Tibial nerve (tissue), 4 donors: ENCODE measurements at regions not wholly inside any gene's neighbourhood (a gene's known extent, or its start where the extent isn't known, plus 50 kb on each side); places are given as distances from the start of the nearest gene placed in this dataset.

ENCODE experiments used
- DNase-seq, 2 donors: peaks; one replicate each; pipeline ENCODE4 v3.0.0-alpha.2; 2019; ENCODE audit warnings: low spot score in 2 of 2
- H3K27ac ChIP-seq, 4 donors: fragments of 200-600 bp; sonication (generic) in 3 of 4; one replicate each; pipeline ENCODE4 v1.5.1; 2017 to 2019; ENCODE audit warnings: mild to moderate bottlenecking in 1 of 4
- H3K27me3 ChIP-seq, 2 donors: fragments of 200-600 bp; sonication (generic) in 1 of 2; one replicate each; pipeline versions ENCODE4 v1.5.1 to v1.6.0; 2017 to 2019
- H3K36me3 ChIP-seq, 3 donors: fragments of 200-600 bp; sonication (generic); one replicate each; pipeline ENCODE4 v1.5.1; 2018 to 2019
- H3K4me1 ChIP-seq, 4 donors: fragments of 200-600 bp; sonication (generic) in 3 of 4; one replicate each; pipeline ENCODE4 v1.5.1; 2017 to 2019
- H3K4me3 ChIP-seq, 4 donors: fragments of 200-600 bp; sonication (generic) in 3 of 4; one replicate each; pipeline ENCODE4 v1.5.1; 2017 to 2019; ENCODE audit warnings: mild to moderate bottlenecking in 1 of 4, moderate library complexity in 1 of 4
- H3K9me3 ChIP-seq, 4 donors: fragments of 200-600 bp; sonication (generic) in 3 of 4; one replicate each; pipeline ENCODE4 v1.5.1; 2017 to 2019
- CTCF ChIP-seq, 5 experiments: fragments of 200-600 bp in 3 of 5; fragments of 450-650 bp in 2 of 5; sonication (generic) in 3 of 5; IDR thresholded peaks; one replicate each; pipeline ENCODE4 v1.5.1; 2016 to 2019; ENCODE audit warnings: antibody characterized with exemption in 5 of 5, mild to moderate bottlenecking in 3 of 5, moderate library complexity in 2 of 5
- EP300 ChIP-seq, 2 donors: sonication (generic); formaldehyde crosslinking; IDR thresholded peaks; one replicate each; pipeline ENCODE4 v1.6.1; 2017; ENCODE audit warnings: antibody characterized with exemption in 2 of 2, mild to moderate bottlenecking in 1 of 2
- POLR2A ChIP-seq, 2 donors: fragments of 450-650 bp; IDR thresholded peaks; one replicate each; pipeline ENCODE4 v1.6.1; 2017; ENCODE audit warnings: antibody characterized with exemption in 2 of 2, mild to moderate bottlenecking in 2 of 2, moderate library complexity in 2 of 2
- WGBS, 2 donors: methylation state at CpG; one replicate each; pipeline ENCODE4 v1.1.5; 2018; 5-methylcytosine and 5-hydroxymethylcytosine counted together

GRCh38 chr6:55034752-55035151 lies 139.6 kb upstream of the HCRTR2 start:
- Histone ChIP-seq H3K27me3 (no peaks in the 10 kb centered on the region), H3K36me3 (no peaks in the 10 kb centered on the region), H3K4me3 (no peak overlapping the region), H3K27ac (no peak overlapping the region), H3K9me3 (peaks cover 0 to 24% (median 0%) of the 10 kb centered on the region in 4 donors), H3K4me1 (no peaks in the 10 kb centered on the region)
- TF ChIP-seq EP300 (IDR thresholded peaks at IDR 0.05) (no peak), CTCF (IDR thresholded peaks at IDR 0.05) (no peak), POLR2A (IDR thresholded peaks at IDR 0.05) (no peak)
- WGBS, 2 donors = 85 to 88% methylated on average over 3 of the region's 3 CpGs
- DNase-seq = no peak

- Histone ChIP-seq H3K27me3 (no peaks in the 10 kb centered on the region), H3K27ac (no peak overlapping the region), H3K4me3 (no peak overlapping the region), H3K36me3 (no peaks in the 10 kb centered on the region), H3K4me1 (no peaks in the 10 kb centered on the region), H3K9me3 (no peaks in the 10 kb centered on the region)
- WGBS, 2 donors = 64 to 84% methylated on average over 3 of the region's 3 CpGs
- no peak for DNase-seq
- TF ChIP-seq EP300 (IDR thresholded peaks at IDR 0.05) (no peak), POLR2A (IDR thresholded peaks at IDR 0.05) (no peak), CTCF (IDR thresholded peaks at IDR 0.05) (no peak)
Measured at GRCh38 chr6:55040102-55040848, 134.0 kb upstream of the HCRTR2 start.

- WGBS, 2 donors = 56 to 58% methylated on average over 4 of the region's 4 CpGs
- H3K9me3 ChIP-seq = no peaks in the 10 kb centered on the region
- H3K27me3 ChIP-seq = no peaks in the 10 kb centered on the region
- H3K4me1 ChIP-seq = no peaks in the 10 kb centered on the region
- H3K27ac ChIP-seq = no peak overlapping the region
- H3K4me3 ChIP-seq = no peak overlapping the region
- H3K36me3 ChIP-seq = no peaks in the 10 kb centered on the region
- DNase-seq = no peak
- no peak for TF ChIP-seq EP300 (IDR thresholded peaks at IDR 0.05)
- TF ChIP-seq POLR2A (IDR thresholded peaks at IDR 0.05) = no peak
- TF ChIP-seq CTCF (IDR thresholded peaks at IDR 0.05) = no peak
Measured at GRCh38 chr6:55046869-55047422, 127.4 kb upstream of the HCRTR2 start.

- WGBS, 2 donors = 66 to 74% methylated on average over 2 of the region's 2 CpGs
- DNase-seq = no peak
- Histone ChIP-seq H3K36me3 (no peaks in the 10 kb centered on the region), H3K9me3 (no peaks in the 10 kb centered on the region), H3K4me1 (no peaks in the 10 kb centered on the region), H3K27me3 (no peaks in the 10 kb centered on the region), H3K4me3 (no peak overlapping the region), H3K27ac (no peak overlapping the region)
- TF ChIP-seq EP300 (IDR thresholded peaks at IDR 0.05) (peak in 1 of 2 donors; percentile 15), CTCF (IDR thresholded peaks at IDR 0.05) (no peak), POLR2A (IDR thresholded peaks at IDR 0.05) (no peak)
Measured at GRCh38 chr6:55047451-55048044, 126.8 kb upstream of the HCRTR2 start.

- no peak for DNase-seq
- TF ChIP-seq EP300 (IDR thresholded peaks at IDR 0.05) (no peak), CTCF (IDR thresholded peaks at IDR 0.05) (no peak), POLR2A (IDR thresholded peaks at IDR 0.05) (no peak)
- 83 to 85% methylated on average over 1 of the region's 1 CpG for WGBS, 2 donors
- no peaks in the 10 kb centered on the region for H3K9me3 ChIP-seq
- no peaks in the 10 kb centered on the region for H3K36me3 ChIP-seq
- no peak overlapping the region for H3K4me3 ChIP-seq
- H3K27me3 ChIP-seq = no peaks in the 10 kb centered on the region
- no peak overlapping the region for H3K27ac ChIP-seq
- H3K4me1 ChIP-seq = no peaks in the 10 kb centered on the region
Measured at GRCh38 chr6:55049866-55050265, 124.4 kb upstream of the HCRTR2 start.
